ENCODE measurements at regions not wholly inside any gene's neighbourhood (a gene's known extent, or its start where the extent isn't known, plus 50 kb on each side); places are given as distances from the start of the nearest gene placed in this dataset.
"Not testable (repeated sequence)": the region's sequence is repeated elsewhere in the genome, so short reads cannot be mapped to it uniquely, and the experiment has no call there.

GRCh38 chr2:16218161-16218560, 277.8 kb downstream of the MYCN start:
- H3K27me3 ChIP-seq (ENCODE audit: insufficient read depth): no peaks in the 10 kb centered on the region
- no peaks in the 10 kb centered on the region for H4K20me1 ChIP-seq (ENCODE audit: insufficient read depth)
- no peak overlapping the region for H3K27ac ChIP-seq (ENCODE audit: low read depth in 2 of 2, low read length in 1 of 2)
- H3K4me1 ChIP-seq (ENCODE audit: control insufficient read depth in 1 of 2, insufficient read depth in 2 of 2, low read depth in 1 of 2, low read length in 1 of 2): peaks cover 0 to 8% of the 10 kb centered on the region in 2 experiments; a peak in 1 of 4 replicates
- H3K9ac ChIP-seq: no peak overlapping the region
- WGBS (ENCODE audit: low lambda C conversion rate): 24% methylated on average over 5 of the region's 5 CpGs
- ChIA-PET CTCF (interaction anchor here (0.7 to 3.6 kb wide), 15 partner anchors 8 to 372 kb away, joined by 3 to 20 read pairs (median 4); partner anchors contain the start of gene MYCN), POLR2A (no interaction called here)
- H3K9me2 ChIP-seq: no peaks in the 10 kb centered on the region
- no peak overlapping the region for H2AFZ ChIP-seq (ENCODE audit: low read depth)
- H3K4me2 ChIP-seq: no peak overlapping the region
- no peaks in the 10 kb centered on the region for H3F3A ChIP-seq (replicated peaks; ENCODE audit: insufficient read depth)
- H3K4me3 ChIP-seq (ENCODE audit: low read depth in 2 of 2, low read length in 1 of 2): no peak overlapping the region
- TF ChIP-seq PBX3 (IDR thresholded peaks at IDR 0.05) (no peak), GATA2 (CRISPR knock-in tag; IDR thresholded peaks at IDR 0.05) (no peak), ELF1 (IDR thresholded peaks at IDR 0.05) (no peak), CHD2 (IDR thresholded peaks at IDR 0.05; ENCODE audit: low read length, partially characterized antibody) (no peak), GABPA (IDR thresholded peaks at IDR 0.05; ENCODE audit: low read depth) (no peak)
- no peaks in the 10 kb centered on the region for H3K79me2 ChIP-seq (ENCODE audit: insufficient read depth)
- DNase-seq: no peak
- no peaks in the 10 kb centered on the region for H3K36me3 ChIP-seq (replicated peaks in 1 of 2; ENCODE audit: control insufficient read depth in 1 of 2, insufficient read depth in 2 of 2, low read length in 1 of 2)
- no peaks in the 10 kb centered on the region for H3K9me3 ChIP-seq

- H3K4me1 ChIP-seq (ENCODE audit: control insufficient read depth in 1 of 2, insufficient read depth in 2 of 2, low read depth in 1 of 2, low read length in 1 of 2); H3F3A ChIP-seq (replicated peaks; ENCODE audit: insufficient read depth); H3K9ac ChIP-seq; POLR2A ChIA-PET; H3K4me3 ChIP-seq (ENCODE audit: low read depth in 2 of 2, low read length in 1 of 2); H3K27ac ChIP-seq (ENCODE audit: low read depth in 2 of 2, low read length in 1 of 2); H3K4me2 ChIP-seq; H3K79me2 ChIP-seq (ENCODE audit: insufficient read depth); DNase-seq; H3K9me3 ChIP-seq; H2AFZ ChIP-seq (ENCODE audit: low read depth); H3K36me3 ChIP-seq (replicated peaks in 1 of 2; ENCODE audit: control insufficient read depth in 1 of 2, insufficient read depth in 2 of 2, low read length in 1 of 2); H3K27me3 ChIP-seq (ENCODE audit: insufficient read depth); H4K20me1 ChIP-seq (ENCODE audit: insufficient read depth); H3K9me2 ChIP-seq: not testable (repeated sequence)
- 44% methylated on average over 8 of the region's 8 CpGs for WGBS (ENCODE audit: low lambda C conversion rate)
- CTCF ChIA-PET: interaction anchor here (0.9 to 3.6 kb wide), 8 partner anchors 8 to 372 kb away, joined by 3 to 20 read pairs (median 5); partner anchors contain the start of gene MYCN
Observed at GRCh38 chr2:16217741-16218140, 277.4 kb downstream of the MYCN start.

- Histone ChIP-seq H3K9me3 (no peaks in the 10 kb centered on the region), H3K27ac (ENCODE audit: low read depth in 2 of 2, low read length in 1 of 2) (no peak overlapping the region), H3K4me2 (no peak overlapping the region), H2AFZ (ENCODE audit: low read depth) (no peak overlapping the region), H3K79me2 (ENCODE audit: insufficient read depth) (no peaks in the 10 kb centered on the region), H3K9ac (no peak overlapping the region), H3K9me2 (no peaks in the 10 kb centered on the region), H3K4me1 (ENCODE audit: control insufficient read depth in 1 of 2, insufficient read depth in 2 of 2, low read depth in 1 of 2, low read length in 1 of 2) (peaks cover 0 to 8% of the 10 kb centered on the region in 2 experiments; a peak in 1 of 4 replicates), H3K27me3 (ENCODE audit: insufficient read depth) (no peaks in the 10 kb centered on the region), H3K36me3 (replicated peaks in 1 of 2; ENCODE audit: control insufficient read depth in 1 of 2, insufficient read depth in 2 of 2, low read length in 1 of 2) (no peaks in the 10 kb centered on the region), H3F3A (replicated peaks; ENCODE audit: insufficient read depth) (no peaks in the 10 kb centered on the region), H3K4me3 (ENCODE audit: low read depth in 2 of 2, low read length in 1 of 2) (no peak overlapping the region), H4K20me1 (ENCODE audit: insufficient read depth) (no peaks in the 10 kb centered on the region)
- POLR2A ChIA-PET: interaction anchor here (0.9 kb wide), 1 partner anchor 278 kb away, joined by 3 read pairs; no protein-coding TSS in a partner anchor
- CTCF ChIA-PET: interaction anchor here (3.6 kb wide), 1 partner anchor 278 kb away, joined by 20 read pairs; the partner anchor contains the start of gene MYCN
- 33% methylated on average over 4 of the region's 4 CpGs for WGBS (ENCODE audit: low lambda C conversion rate)
- DNase-seq: no peak
- TF ChIP-seq TCF12 (IDR thresholded peaks at IDR 0.05): no peak
- TF ChIP-seq TAF1 (IDR thresholded peaks at IDR 0.05; ENCODE audit: borderline replicate concordance, low read depth, low read length): no peak
- TF ChIP-seq SMC3 (IDR thresholded peaks at IDR 0.05; ENCODE audit: low read depth, low read length): no peak
- no peak for TF ChIP-seq EZH2phosphoT487 (IDR thresholded peaks at IDR 0.05; ENCODE audit: borderline replicate concordance, low read depth)
- no peak for TF ChIP-seq USF1 (IDR thresholded peaks at IDR 0.05; ENCODE audit: borderline replicate concordance, low read depth)
- no peak for TF ChIP-seq RAD21 (IDR thresholded peaks at IDR 0.05; ENCODE audit: low read length)
- no peak for TF ChIP-seq FOSL2 (IDR thresholded peaks at IDR 0.05; ENCODE audit: borderline replicate concordance, low read depth)
- TF ChIP-seq ELF1 (IDR thresholded peaks at IDR 0.05): no peak
- TF ChIP-seq MXI1 (IDR thresholded peaks at IDR 0.05; ENCODE audit: low read depth, low read length): no peak
- no peak for TF ChIP-seq CHD2 (IDR thresholded peaks at IDR 0.05; ENCODE audit: low read length, partially characterized antibody)
- TF ChIP-seq RXRA (IDR thresholded peaks at IDR 0.05; ENCODE audit: borderline replicate concordance, low read depth): no peak
- TF ChIP-seq MEF2A (IDR thresholded peaks at IDR 0.05; ENCODE audit: borderline replicate concordance, low read depth): no peak
- TF ChIP-seq IRF3 (IDR thresholded peaks at IDR 0.05; ENCODE audit: low read depth, low read length): no peak
Observed at GRCh38 chr2:16217291-16217690, 276.9 kb downstream of the MYCN start.
